SK-N-SH treated with all-trans-retinoic acid at 6 μM for 48 hours (cell line): ENCODE measurements at regions not wholly inside any gene's neighbourhood (a gene's known extent, or its start where the extent isn't known, plus 50 kb on each side); places are given as distances from the start of the nearest gene placed in this dataset.
A peak's percentile ranks its signal among the peaks of the same experiment; 100 is the strongest.

ENCODE experiments used
- CSDC2 ChIP-seq: fragments of 250-450 bp; sonication (Bioruptor Pico); IDR thresholded peaks from 2 replicates; pipeline ENCODE4 v1.5.0; 2020; ENCODE audit warnings: mild to moderate bottlenecking, moderate library complexity
- CSRNP3 ChIP-seq: fragments of 250-450 bp; sonication (Bioruptor Pico); IDR thresholded peaks from 2 replicates; pipeline ENCODE4 v1.5.1; 2021; ENCODE audit warnings: mild to moderate bottlenecking, moderate library complexity
- PATZ1 ChIP-seq: fragments of 250-450 bp; sonication (Bioruptor Pico); IDR thresholded peaks from 2 replicates; pipeline ENCODE4 v1.8.0; 2020; ENCODE audit warnings: mild to moderate bottlenecking, moderate library complexity, borderline replicate concordance
- RARB ChIP-seq: fragments of 250-450 bp; sonication (Bioruptor Pico); IDR thresholded peaks from 2 replicates; pipeline ENCODE4 v1.8.0; 2021; ENCODE audit warnings: mild to moderate bottlenecking, moderate library complexity
- ZC3H10 ChIP-seq: fragments of 250-450 bp; sonication (Bioruptor Pico); IDR thresholded peaks from 2 replicates; pipeline ENCODE4 v1.5.1; 2021; ENCODE audit warnings: mild to moderate bottlenecking, moderate library complexity
- ZFP3 ChIP-seq: fragments of 250-450 bp; sonication (Bioruptor Pico); IDR thresholded peaks from 2 replicates; pipeline ENCODE4 v1.5.0; 2020; ENCODE audit warnings: mild to moderate bottlenecking, moderate library complexity
- ZFP30 ChIP-seq: fragments of 450-650 bp; formaldehyde crosslinking; IDR thresholded peaks from 2 replicates; pipeline ENCODE4 v1.5.0; 2022; ENCODE audit warnings: mild to moderate bottlenecking, moderate library complexity
- ZNF565 ChIP-seq: fragments of 450-650 bp; formaldehyde crosslinking; conservative IDR thresholded peaks from 2 replicates; pipeline ENCODE4 v1.5.0; 2020; ENCODE audit warnings: low read depth, mild to moderate bottlenecking, moderate library complexity

- no peak for TF ChIP-seq ZNF565 (CRISPR knock-in tag)
- TF ChIP-seq CSRNP3 = peak; percentile 82
- no peak for TF ChIP-seq PATZ1 (CRISPR knock-in tag)
- no peak for TF ChIP-seq CSDC2 (CRISPR knock-in tag)
- TF ChIP-seq ZC3H10 (CRISPR knock-in tag) = no peak
- TF ChIP-seq ZFP3 = no peak
- TF ChIP-seq RARB = no peak
- TF ChIP-seq ZFP30 (CRISPR knock-in tag) = no peak
Observed at GRCh38 chr1:5465281-5465711, 526.9 kb downstream of the NPHP4 start.
